Body of pancreas (tissue), 4 donors: ENCODE measurements at regions not wholly inside any gene's neighbourhood (a gene's known extent, or its start where the extent isn't known, plus 50 kb on each side); places are given as distances from the start of the nearest gene placed in this dataset.

ENCODE experiments used
- ATAC-seq: fragments of 150-250 bp; one replicate; pipeline ENCODE4 v1.9.1; 2016
- DNase-seq, 4 donors: peaks; one replicate each; pipeline ENCODE4 v3.0.0-alpha.2; 2019
- H3K27ac ChIP-seq, 4 donors: fragments of 200-600 bp; sonication (generic); 1 replicate in 3 of 4; 2 replicates in 1 of 4; pipeline versions ENCODE4 v1.5.1 to v1.6.1; 2016 to 2019; ENCODE audit warnings: mild to moderate bottlenecking in 1 of 4, mixed read lengths in 1 of 4, moderate library complexity in 1 of 4
- H3K27me3 ChIP-seq, 2 donors: fragments of 200-600 bp; sonication (generic); one replicate each; pipeline ENCODE4 v1.6.0; 2016; ENCODE audit warnings: mild to moderate bottlenecking in 1 of 2
- H3K36me3 ChIP-seq, 2 donors: fragments of 200-600 bp; sonication (generic); replicated peaks in 1 of 2; 2 replicates each; pipeline ENCODE4 v1.5.1; 2016; ENCODE audit warnings: low read depth in 2 of 2; ENCODE audit not compliant: insufficient read depth in 1 of 2
- H3K4me1 ChIP-seq: fragments of 200-600 bp; sonication (generic); one replicate; pipeline ENCODE4 v1.6.0; 2016
- H3K4me3 ChIP-seq, 2 donors: fragments of 200-600 bp; sonication (generic); 1 replicate in 1 of 2; 2 replicates in 1 of 2; pipeline ENCODE4 v1.5.1; 2016 to 2019
- H3K9me3 ChIP-seq, 3 donors: fragments of 200-600 bp; sonication (generic); 1 replicate in 2 of 3; 2 replicates in 1 of 3; pipeline ENCODE4 v1.5.1; 2016
- POLR2A ChIP-seq, 3 donors: fragments of 450-650 bp; IDR thresholded peaks; one replicate each; pipeline ENCODE4 v1.6.1; 2016; ENCODE audit warnings: antibody characterized with exemption in 3 of 3, mild to moderate bottlenecking in 2 of 3
- WGBS, 2 donors: methylation state at CpG; one replicate each; pipeline ENCODE4 v1.1.5; 2017; 5-methylcytosine and 5-hydroxymethylcytosine counted together
- intact Hi-C: fragments of 100-400 bp; cut with DNase I; formaldehyde crosslinking; loops from one replicate; pipeline ENCODE4 v1.15.1; 2023
- TF ChIP-seq, protein P1 (sequence below), 7 experiments: fragments of 450-650 bp in 4 of 7; fragments of 200-600 bp in 3 of 7; sonication (generic) in 3 of 7; IDR thresholded peaks; one replicate each; pipeline ENCODE4 v1.5.1; 2016 to 2019; ENCODE audit warnings: antibody characterized with exemption in 7 of 7

DNA sequence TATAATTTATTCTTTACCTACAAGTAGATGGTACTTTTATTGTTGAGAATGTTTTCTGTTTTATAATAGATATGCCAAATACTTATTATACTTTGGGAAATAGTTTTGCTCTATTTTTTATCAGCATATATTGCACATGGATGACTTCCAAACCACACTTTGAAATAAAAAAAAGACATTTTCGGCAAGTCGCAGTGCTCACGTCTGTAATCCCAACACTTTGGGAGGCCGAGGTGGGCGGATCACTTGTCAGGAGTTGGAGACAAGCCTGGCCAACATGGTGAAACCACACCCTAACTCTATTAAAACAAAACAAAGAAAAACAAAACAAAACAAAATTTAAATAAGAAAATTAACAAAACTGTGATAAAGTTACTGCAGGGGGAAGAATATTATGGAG, 983.9 kb upstream of the CNTN5 start:
- no peaks in the 10 kb centered on the region for H3K9me3 ChIP-seq
- no peak for DNase-seq
- no peak for TF ChIP-seq POLR2A (IDR thresholded peaks at IDR 0.05)
- TF ChIP-seq, protein P1, sequence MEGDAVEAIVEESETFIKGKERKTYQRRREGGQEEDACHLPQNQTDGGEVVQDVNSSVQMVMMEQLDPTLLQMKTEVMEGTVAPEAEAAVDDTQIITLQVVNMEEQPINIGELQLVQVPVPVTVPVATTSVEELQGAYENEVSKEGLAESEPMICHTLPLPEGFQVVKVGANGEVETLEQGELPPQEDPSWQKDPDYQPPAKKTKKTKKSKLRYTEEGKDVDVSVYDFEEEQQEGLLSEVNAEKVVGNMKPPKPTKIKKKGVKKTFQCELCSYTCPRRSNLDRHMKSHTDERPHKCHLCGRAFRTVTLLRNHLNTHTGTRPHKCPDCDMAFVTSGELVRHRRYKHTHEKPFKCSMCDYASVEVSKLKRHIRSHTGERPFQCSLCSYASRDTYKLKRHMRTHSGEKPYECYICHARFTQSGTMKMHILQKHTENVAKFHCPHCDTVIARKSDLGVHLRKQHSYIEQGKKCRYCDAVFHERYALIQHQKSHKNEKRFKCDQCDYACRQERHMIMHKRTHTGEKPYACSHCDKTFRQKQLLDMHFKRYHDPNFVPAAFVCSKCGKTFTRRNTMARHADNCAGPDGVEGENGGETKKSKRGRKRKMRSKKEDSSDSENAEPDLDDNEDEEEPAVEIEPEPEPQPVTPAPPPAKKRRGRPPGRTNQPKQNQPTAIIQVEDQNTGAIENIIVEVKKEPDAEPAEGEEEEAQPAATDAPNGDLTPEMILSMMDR (IDR thresholded peaks at IDR 0.05), result no peak
- no peak overlapping the region for H3K27ac ChIP-seq
- no peaks in the 10 kb centered on the region for H3K4me1 ChIP-seq
- H3K36me3 ChIP-seq, result no peaks in the 10 kb centered on the region
- no peak for ATAC-seq
- no peaks in the 10 kb centered on the region for H3K27me3 ChIP-seq
- 65 to 81% methylated on average over 5 of the region's 5 CpGs for whole genome bisulfite sequencing, 2 donors
- intact Hi-C loops, result no loop called here
- no peak overlapping the region for H3K4me3 ChIP-seq

DNA sequence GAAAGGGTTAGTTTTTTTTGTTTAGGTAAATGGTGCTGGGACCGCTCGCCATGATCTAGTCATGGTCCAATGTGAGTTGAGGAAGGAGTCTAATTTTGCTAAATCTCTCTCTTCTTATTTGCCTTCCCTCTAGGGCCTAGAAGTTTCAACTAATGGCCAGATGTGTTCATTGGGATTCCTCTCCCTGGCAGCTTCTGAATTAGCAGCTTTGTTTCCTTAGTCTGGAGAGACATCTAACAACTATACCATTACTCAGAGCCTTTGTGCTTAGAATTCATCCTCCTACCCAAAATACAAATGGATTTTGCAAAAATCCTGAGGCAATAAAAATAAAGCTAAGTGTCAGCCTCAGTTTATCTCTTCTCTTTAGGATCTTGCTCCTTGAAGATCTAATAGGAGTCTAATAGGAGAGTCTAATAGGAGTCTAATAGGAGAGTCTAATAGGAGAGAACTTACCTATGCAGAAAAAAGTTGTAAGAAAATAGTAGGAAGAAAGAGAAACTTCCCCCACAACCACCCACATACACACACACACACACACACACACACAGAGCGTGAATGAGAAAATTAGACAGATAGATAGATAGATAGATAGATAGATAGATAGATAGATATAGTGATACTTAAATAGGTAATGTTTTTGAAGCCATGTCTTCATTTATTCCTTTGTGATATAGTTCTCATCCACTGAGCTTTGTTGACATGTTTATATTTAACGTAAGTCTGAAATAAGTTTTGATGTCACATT, 980.5 kb upstream of the CNTN5 start:
- no peaks in the 10 kb centered on the region for H3K36me3 ChIP-seq
- ATAC-seq, result no peak
- no peak for DNase-seq
- TF ChIP-seq, protein P1 (IDR thresholded peaks at IDR 0.05), result no peak
- TF ChIP-seq POLR2A (IDR thresholded peaks at IDR 0.05), result no peak
- H3K27ac ChIP-seq, result no peak overlapping the region
- no peaks in the 10 kb centered on the region for H3K27me3 ChIP-seq
- 78 to 79% methylated on average over 4 of the region's 4 CpGs for WGBS, 2 donors
- H3K4me3 ChIP-seq, result no peak overlapping the region
- intact Hi-C loops, result no loop called here
- no peaks in the 10 kb centered on the region for H3K4me1 ChIP-seq
- no peaks in the 10 kb centered on the region for H3K9me3 ChIP-seq

- Histone ChIP-seq H3K27me3 (no peaks in the 10 kb centered on the region), H3K27ac (no peak overlapping the region), H3K4me1 (no peaks in the 10 kb centered on the region), H3K9me3 (no peaks in the 10 kb centered on the region), H3K4me3 (no peak overlapping the region), H3K36me3 (no peaks in the 10 kb centered on the region)
- no peak for ATAC-seq
- no peak for DNase-seq
- intact Hi-C loops, result no loop called here
- WGBS, 2 donors, result 57 to 62% methylated on average over 3 of the region's 3 CpGs
- no peak for TF ChIP-seq POLR2A (IDR thresholded peaks at IDR 0.05)
- TF ChIP-seq, protein P1 (IDR thresholded peaks at IDR 0.05), result no peak
Observed at GRCh38 chr11:98047647-98048046, 973.1 kb upstream of the CNTN5 start.

- TF ChIP-seq, protein P1 (IDR thresholded peaks at IDR 0.05), result no peak
- no peak for TF ChIP-seq POLR2A (IDR thresholded peaks at IDR 0.05)
- Histone ChIP-seq H3K4me3 (no peak overlapping the region), H3K27me3 (no peaks in the 10 kb centered on the region), H3K27ac (no peak overlapping the region), H3K4me1 (no peaks in the 10 kb centered on the region), H3K36me3 (no peaks in the 10 kb centered on the region), H3K9me3 (no peaks in the 10 kb centered on the region)
- no peak for DNase-seq
- no peak for ATAC-seq
- intact Hi-C loops, result no loop called here
- WGBS, 2 donors, result 39 to 57% methylated on average over 2 of the region's 2 CpGs
Observed at GRCh38 chr11:98053851-98054250, 966.9 kb upstream of the CNTN5 start.

- Histone ChIP-seq H3K27ac (no peak overlapping the region), H3K4me3 (no peak overlapping the region), H3K27me3 (no peaks in the 10 kb centered on the region), H3K36me3 (no peaks in the 10 kb centered on the region), H3K4me1 (no peaks in the 10 kb centered on the region), H3K9me3 (no peaks in the 10 kb centered on the region)
- 12 to 24% methylated on average over 1 of the region's 1 CpG for WGBS, 2 donors
- intact Hi-C loops, result no loop called here
- TF ChIP-seq, protein P1 (IDR thresholded peaks at IDR 0.05), result no peak
- no peak for TF ChIP-seq POLR2A (IDR thresholded peaks at IDR 0.05)
- ATAC-seq, result no peak
- DNase-seq, result no peak
Observed at GRCh38 chr11:98056945-98057344, 963.8 kb upstream of the CNTN5 start.
